ENCODE measurements at regions not wholly inside any gene's neighbourhood (a gene's known extent, or its start where the extent isn't known, plus 50 kb on each side); places are given as distances from the start of the nearest gene placed in this dataset.

GRCh38 chr10:34938399-34938670 lies 123.2 kb upstream of the PARD3 start:
- TF ChIP-seq CTCF (IDR thresholded peaks at IDR 0.05; ENCODE audit: low read depth, low read length), result no peak
- no peak for TF ChIP-seq MAX (IDR thresholded peaks at IDR 0.05; ENCODE audit: low read depth, low read length)
